Ovary (tissue), 7 donors: ENCODE measurements at regions not wholly inside any gene's neighbourhood (a gene's known extent, or its start where the extent isn't known, plus 50 kb on each side); places are given as distances from the start of the nearest gene placed in this dataset.

Experiments used
- DNase-seq, 5 donors: peaks; one replicate each; pipeline ENCODE4 v3.0.0-alpha.2; 2019 to 2020
- H3K27ac ChIP-seq, 2 donors: fragments of 200-600 bp; one replicate each; pipeline versions ENCODE4 v1.5.1 to v1.8.0; 2019 to 2022
- H3K27me3 ChIP-seq: fragments of 200-600 bp; one replicate; pipeline ENCODE4 v1.8.0; 2022
- H3K36me3 ChIP-seq: fragments of 200-600 bp; sonication (generic); one replicate; pipeline ENCODE4 v1.5.1; 2019
- H3K4me1 ChIP-seq: one replicate; pipeline ENCODE4 v1.8.1; 2013; ENCODE audit warnings: mild to moderate bottlenecking, moderate library complexity; ENCODE audit not compliant: insufficient read depth
- H3K4me3 ChIP-seq: fragments of 200-600 bp; sonication (generic); one replicate; pipeline ENCODE4 v1.5.1; 2017
- H3K9me3 ChIP-seq, 2 donors: fragments of 200-600 bp in 1 of 2; sonication (generic) in 1 of 2; one replicate each; pipeline versions ENCODE4 v1.5.1 to v1.8.1; 2013 to 2019; ENCODE audit warnings: mild to moderate bottlenecking in 1 of 2, moderate library complexity in 1 of 2
- CTCF ChIP-seq, 3 donors: fragments of 450-650 bp in 2 of 3; fragments of 200-600 bp in 1 of 3; IDR thresholded peaks; one replicate each; pipeline versions ENCODE4 v1.5.1 to v1.8.0; 2016 to 2022; ENCODE audit warnings: antibody characterized with exemption in 3 of 3, mild to moderate bottlenecking in 1 of 3
- EP300 ChIP-seq: sonication (generic); formaldehyde crosslinking; IDR thresholded peaks from one replicate; pipeline ENCODE4 v1.6.1; 2017; ENCODE audit warnings: antibody characterized with exemption
- POLR2A ChIP-seq: fragments of 450-650 bp; IDR thresholded peaks from one replicate; pipeline ENCODE4 v1.6.1; 2017; ENCODE audit warnings: antibody characterized with exemption, mild to moderate bottlenecking, moderate library complexity
- WGBS, 3 donors: extraction: QIAGEN DNeasy Blood & Tissue Kit in 1 of 3; methylation state at CpG; one replicate each; pipeline versions ENCODE4 v1.1.5 to v1.1.7; 2013 to 2017; 5-methylcytosine and 5-hydroxymethylcytosine counted together
- intact Hi-C, 4 donors: fragments of 100-400 bp; cut with DNase I; formaldehyde crosslinking; loops; one replicate each; pipeline versions ENCODE4 v1.11.0 to v1.15.1; 2022 to 2023
- donor health status: DM: no; HTN: no; CAD: no; lungs with moderate emphysema.
- donor health status: DM: no; HTN: no; CAD: no.
- donor health status: Bipolar disorder and iron deficiency.
- donor health status: DM: no; HTN: no; CAD: no.
- donor health status: DM: yes; HTN: yes; CAD: no.

GRCh38 chr2:222033541-222033940 is 265.3 kb downstream of the PAX3 start:
- Histone ChIP-seq H3K4me3 (no peak overlapping the region), H3K4me1 (no peaks in the 10 kb centered on the region), H3K9me3 (no peaks in the 10 kb centered on the region), H3K27me3 (no peaks in the 10 kb centered on the region), H3K27ac (no peak overlapping the region), H3K36me3 (no peaks in the 10 kb centered on the region)
- DNase-seq: no peak
- WGBS, 3 donors: 72 to 76% (median 76%) methylated on average over 2 of the region's 2 CpGs
- TF ChIP-seq CTCF (IDR thresholded peaks at IDR 0.05) (no peak), POLR2A (no peak), EP300 (no peak)
- intact Hi-C loops: no loop called here

GRCh38 chr2:222025881-222026271 is 272.9 kb downstream of the PAX3 start:
- intact Hi-C loops: no loop called here
- TF ChIP-seq CTCF (IDR thresholded peaks at IDR 0.05) (no peak), POLR2A (no peak), EP300 (no peak)
- no peak overlapping the region for H3K4me3 ChIP-seq

DNA sequence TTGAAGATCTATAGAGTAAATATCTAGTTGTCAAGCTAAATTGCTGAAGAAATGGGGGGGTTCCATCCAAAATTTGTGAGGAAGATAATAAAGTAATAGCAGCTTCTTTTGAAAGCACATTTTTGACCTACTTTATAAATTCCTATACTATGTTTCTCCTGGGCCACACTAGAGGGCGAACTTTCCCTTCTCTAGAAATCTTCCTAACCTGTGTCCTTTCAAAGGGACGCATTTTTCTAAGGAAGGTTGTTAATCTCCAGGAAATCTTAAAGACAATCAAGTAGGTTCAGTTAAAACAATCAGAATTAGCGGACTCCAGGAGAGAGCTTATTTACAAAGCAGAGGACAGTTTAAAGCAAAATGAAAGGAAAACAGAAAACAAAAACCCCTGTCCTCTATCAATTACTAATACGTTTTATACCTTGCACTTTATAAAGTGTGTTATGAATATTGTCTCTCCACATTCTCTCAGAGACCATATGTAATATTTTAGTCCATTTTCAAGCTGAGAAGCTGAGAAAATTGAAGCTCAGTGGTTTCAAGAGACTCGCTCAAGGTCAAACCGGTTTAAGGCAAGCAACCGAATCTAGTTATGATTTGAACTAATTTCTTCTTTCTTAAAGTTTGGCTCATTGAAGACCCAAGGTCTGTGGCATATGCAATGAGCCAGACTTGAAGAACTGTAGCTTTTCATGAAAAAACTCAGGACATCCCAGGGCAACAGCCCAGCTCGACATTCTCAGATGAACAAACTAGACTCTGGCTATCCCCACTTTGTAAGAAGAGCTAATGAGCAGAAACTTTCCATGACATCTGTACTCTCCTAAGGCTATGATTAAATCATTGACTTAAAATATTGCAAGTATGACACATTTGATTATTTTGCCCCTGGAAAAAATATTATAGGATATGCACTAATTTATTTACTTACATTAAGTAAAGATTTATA is 273.6 kb downstream of the PAX3 start:
- no peaks in the 10 kb centered on the region for H3K36me3 ChIP-seq
- no peaks in the 10 kb centered on the region for H3K27me3 ChIP-seq
- TF ChIP-seq CTCF (IDR thresholded peaks at IDR 0.05) (peak in 1 of 3 donors; percentile 28), POLR2A (no peak), EP300 (no peak)
- 24 to 31% (median 30%) methylated on average over 8 of the region's 8 CpGs for WGBS, 3 donors
- H3K4me1 ChIP-seq: no peaks in the 10 kb centered on the region
- H3K9me3 ChIP-seq: no peaks in the 10 kb centered on the region
- no peak for DNase-seq
- intact Hi-C loops: no loop called here
- no peak overlapping the region for H3K27ac ChIP-seq
- H3K4me3 ChIP-seq: no peak overlapping the region

More at GRCh38 chr2:222025881-222026271, 272.9 kb downstream of the PAX3 start:
- WGBS, 3 donors: 44 to 58% (median 55%) methylated on average over 3 of the region's 3 CpGs
- H3K4me1 ChIP-seq: no peaks in the 10 kb centered on the region
- DNase-seq: no peak
- no peaks in the 10 kb centered on the region for H3K9me3 ChIP-seq
- H3K27ac ChIP-seq: no peak overlapping the region
- H3K36me3 ChIP-seq: no peaks in the 10 kb centered on the region
- H3K27me3 ChIP-seq: no peaks in the 10 kb centered on the region

- Histone ChIP-seq H3K4me1 (no peaks in the 10 kb centered on the region), H3K9me3 (no peaks in the 10 kb centered on the region), H3K36me3 (no peaks in the 10 kb centered on the region), H3K4me3 (no peak overlapping the region), H3K27ac (no peak overlapping the region), H3K27me3 (no peaks in the 10 kb centered on the region)
- intact Hi-C loops: no loop called here
- WGBS, 3 donors: 30 to 44% (median 39%) methylated on average over 4 of the region's 4 CpGs
- TF ChIP-seq CTCF (IDR thresholded peaks at IDR 0.05): no peak
- no peak for DNase-seq
These were observed 281.4 kb downstream of the PAX3 start for GRCh38 chr2:222017252-222017850.
